HL-60 (cell line): ENCODE measurements at regions not wholly inside any gene's neighbourhood (a gene's known extent, or its start where the extent isn't known, plus 50 kb on each side); places are given as distances from the start of the nearest gene placed in this dataset.
"Not testable (repeated sequence)": the region's sequence is repeated elsewhere in the genome, so short reads cannot be mapped to it uniquely, and the experiment has no call there.

Source experiments
- DNase-seq, 2 experiments: peaks; one replicate each; pipeline ENCODE4 v3.0.0-alpha.2; 2010 to 2020; ENCODE audit warnings: low read depth in 1 of 2, low spot score in 1 of 2
- H3K27ac ChIP-seq: fragments of 250-450 bp; sonication (Bioruptor Pico); replicated peaks from 2 replicates; pipeline ENCODE4 v1.5.1; 2020; ENCODE audit warnings: mild to moderate bottlenecking, moderate library complexity
- H3K27me3 ChIP-seq: fragments of 250-450 bp; sonication (Bioruptor Pico); 2 replicates; pipeline ENCODE4 v1.5.1; 2021; ENCODE audit warnings: mild to moderate bottlenecking, moderate library complexity; ENCODE audit not compliant: insufficient read depth, poor library complexity, severe bottlenecking
- H3K4me3 ChIP-seq: replicated peaks from 2 replicates; pipeline ENCODE4 v1.5.1; 2011; ENCODE audit warnings: mild to moderate bottlenecking, control low read depth, low read length; ENCODE audit not compliant: insufficient read depth
- GABPA ChIP-seq: IDR thresholded peaks from 2 replicates; pipeline ENCODE4 v1.6.1; 2012; ENCODE audit warnings: low read depth
- POLR2AphosphoS5 ChIP-seq: IDR thresholded peaks from 2 replicates; pipeline ENCODE4 v1.6.1; 2012; ENCODE audit warnings: low read depth
- SPI1 ChIP-seq: IDR thresholded peaks from 2 replicates; pipeline ENCODE4 v1.6.1; 2012; ENCODE audit warnings: low read depth, mild to moderate bottlenecking, borderline replicate concordance
- TF ChIP-seq, protein P1 (sequence below): IDR thresholded peaks from 2 replicates; pipeline ENCODE4 v1.6.1; 2012; ENCODE audit warnings: low read depth; ENCODE audit not compliant: insufficient replicate concordance
- TF ChIP-seq, protein P2 (sequence below): IDR thresholded peaks from one replicate; pipeline ENCODE4 v1.5.1; 2011; ENCODE audit warnings: low read length, control low read depth, inconsistent platforms; ENCODE audit not compliant: insufficient read depth

DNA sequence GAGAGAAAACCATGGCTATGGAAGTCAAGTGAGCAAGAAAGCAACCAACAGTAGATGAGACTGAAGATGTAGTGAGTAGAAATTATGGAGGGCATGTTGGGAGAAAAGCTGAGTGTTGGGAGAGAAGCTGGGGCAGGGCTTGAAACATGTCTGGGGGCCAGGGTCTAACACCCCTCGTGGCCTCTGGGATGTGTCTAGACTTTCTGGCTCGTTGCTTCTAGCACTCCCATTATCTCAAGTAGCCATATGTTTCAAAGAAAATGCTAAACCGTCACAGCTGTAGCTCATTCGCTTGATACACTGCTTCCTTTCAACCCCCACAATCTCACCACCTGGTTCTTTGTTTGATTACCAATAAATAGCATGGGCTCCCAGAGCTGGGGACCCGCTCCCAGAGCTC, 83.8 kb upstream of the BCHE start:
- H3K27me3 ChIP-seq = no peaks in the 10 kb centered on the region
- no peak overlapping the region for H3K27ac ChIP-seq
- H3K4me3 ChIP-seq = no peak overlapping the region
- TF ChIP-seq SPI1 (no peak), POLR2AphosphoS5 (no peak), GABPA (no peak)
- TF ChIP-seq, protein P1, sequence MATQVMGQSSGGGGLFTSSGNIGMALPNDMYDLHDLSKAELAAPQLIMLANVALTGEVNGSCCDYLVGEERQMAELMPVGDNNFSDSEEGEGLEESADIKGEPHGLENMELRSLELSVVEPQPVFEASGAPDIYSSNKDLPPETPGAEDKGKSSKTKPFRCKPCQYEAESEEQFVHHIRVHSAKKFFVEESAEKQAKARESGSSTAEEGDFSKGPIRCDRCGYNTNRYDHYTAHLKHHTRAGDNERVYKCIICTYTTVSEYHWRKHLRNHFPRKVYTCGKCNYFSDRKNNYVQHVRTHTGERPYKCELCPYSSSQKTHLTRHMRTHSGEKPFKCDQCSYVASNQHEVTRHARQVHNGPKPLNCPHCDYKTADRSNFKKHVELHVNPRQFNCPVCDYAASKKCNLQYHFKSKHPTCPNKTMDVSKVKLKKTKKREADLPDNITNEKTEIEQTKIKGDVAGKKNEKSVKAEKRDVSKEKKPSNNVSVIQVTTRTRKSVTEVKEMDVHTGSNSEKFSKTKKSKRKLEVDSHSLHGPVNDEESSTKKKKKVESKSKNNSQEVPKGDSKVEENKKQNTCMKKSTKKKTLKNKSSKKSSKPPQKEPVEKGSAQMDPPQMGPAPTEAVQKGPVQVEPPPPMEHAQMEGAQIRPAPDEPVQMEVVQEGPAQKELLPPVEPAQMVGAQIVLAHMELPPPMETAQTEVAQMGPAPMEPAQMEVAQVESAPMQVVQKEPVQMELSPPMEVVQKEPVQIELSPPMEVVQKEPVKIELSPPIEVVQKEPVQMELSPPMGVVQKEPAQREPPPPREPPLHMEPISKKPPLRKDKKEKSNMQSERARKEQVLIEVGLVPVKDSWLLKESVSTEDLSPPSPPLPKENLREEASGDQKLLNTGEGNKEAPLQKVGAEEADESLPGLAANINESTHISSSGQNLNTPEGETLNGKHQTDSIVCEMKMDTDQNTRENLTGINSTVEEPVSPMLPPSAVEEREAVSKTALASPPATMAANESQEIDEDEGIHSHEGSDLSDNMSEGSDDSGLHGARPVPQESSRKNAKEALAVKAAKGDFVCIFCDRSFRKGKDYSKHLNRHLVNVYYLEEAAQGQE = no peak
- TF ChIP-seq, protein P2, sequence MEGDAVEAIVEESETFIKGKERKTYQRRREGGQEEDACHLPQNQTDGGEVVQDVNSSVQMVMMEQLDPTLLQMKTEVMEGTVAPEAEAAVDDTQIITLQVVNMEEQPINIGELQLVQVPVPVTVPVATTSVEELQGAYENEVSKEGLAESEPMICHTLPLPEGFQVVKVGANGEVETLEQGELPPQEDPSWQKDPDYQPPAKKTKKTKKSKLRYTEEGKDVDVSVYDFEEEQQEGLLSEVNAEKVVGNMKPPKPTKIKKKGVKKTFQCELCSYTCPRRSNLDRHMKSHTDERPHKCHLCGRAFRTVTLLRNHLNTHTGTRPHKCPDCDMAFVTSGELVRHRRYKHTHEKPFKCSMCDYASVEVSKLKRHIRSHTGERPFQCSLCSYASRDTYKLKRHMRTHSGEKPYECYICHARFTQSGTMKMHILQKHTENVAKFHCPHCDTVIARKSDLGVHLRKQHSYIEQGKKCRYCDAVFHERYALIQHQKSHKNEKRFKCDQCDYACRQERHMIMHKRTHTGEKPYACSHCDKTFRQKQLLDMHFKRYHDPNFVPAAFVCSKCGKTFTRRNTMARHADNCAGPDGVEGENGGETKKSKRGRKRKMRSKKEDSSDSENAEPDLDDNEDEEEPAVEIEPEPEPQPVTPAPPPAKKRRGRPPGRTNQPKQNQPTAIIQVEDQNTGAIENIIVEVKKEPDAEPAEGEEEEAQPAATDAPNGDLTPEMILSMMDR = no peak
- no peak for DNase-seq

DNA sequence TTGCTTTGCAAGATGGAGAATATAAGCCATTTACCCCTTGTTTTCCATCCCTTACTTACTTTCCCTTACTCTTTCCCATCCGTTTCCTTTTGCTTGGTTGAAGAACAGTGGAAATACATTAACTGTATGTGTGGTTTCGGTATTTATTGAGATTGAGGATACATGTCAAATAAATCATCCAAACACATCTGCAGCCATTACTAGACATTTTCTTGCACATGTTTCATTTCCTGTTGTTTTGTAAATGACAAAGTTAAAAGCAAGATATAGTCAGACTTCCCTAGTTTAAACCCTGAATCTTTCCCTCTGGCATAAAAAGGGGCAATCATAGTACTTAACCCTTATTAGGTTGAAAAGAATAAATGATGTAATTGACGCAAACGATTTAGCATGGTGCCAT, 82.1 kb upstream of the BCHE start:
- no peak overlapping the region for H3K4me3 ChIP-seq
- no peak overlapping the region for H3K27ac ChIP-seq
- DNase-seq = no peak

DNA sequence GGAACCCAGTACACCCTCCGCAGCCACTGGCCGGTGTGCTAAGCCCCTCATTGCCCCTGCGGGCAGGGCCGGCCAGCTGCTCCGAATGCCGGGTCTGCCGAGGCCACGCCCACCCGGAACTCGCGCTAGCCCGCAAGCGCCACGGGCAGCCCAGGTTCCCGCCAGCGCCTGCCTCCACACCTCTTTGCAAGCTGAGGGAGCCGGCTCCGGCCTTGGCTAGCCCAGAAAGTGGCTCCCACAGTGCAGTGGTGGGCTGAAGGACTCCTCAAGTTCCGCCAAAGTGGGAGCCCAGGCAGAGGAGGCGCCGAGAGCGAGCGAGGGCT, 81.4 kb upstream of the BCHE start:
- no peak overlapping the region for H3K27ac ChIP-seq
- no peak for TF ChIP-seq POLR2AphosphoS5
- TF ChIP-seq SPI1 = no peak
- no peak for TF ChIP-seq GABPA
- TF ChIP-seq, protein P1 = no peak
- TF ChIP-seq, protein P2 = no peak
- H3K4me3 ChIP-seq = no peak overlapping the region
- no peak for DNase-seq
- no peaks in the 10 kb centered on the region for H3K27me3 ChIP-seq

More for the DNA sequence above, 82.1 kb upstream of the BCHE start:
- TF ChIP-seq, protein P1 = no peak
- TF ChIP-seq SPI1 (no peak), POLR2AphosphoS5 (no peak), GABPA (no peak)
- TF ChIP-seq, protein P2 = no peak
- H3K27me3 ChIP-seq = no peaks in the 10 kb centered on the region

DNA sequence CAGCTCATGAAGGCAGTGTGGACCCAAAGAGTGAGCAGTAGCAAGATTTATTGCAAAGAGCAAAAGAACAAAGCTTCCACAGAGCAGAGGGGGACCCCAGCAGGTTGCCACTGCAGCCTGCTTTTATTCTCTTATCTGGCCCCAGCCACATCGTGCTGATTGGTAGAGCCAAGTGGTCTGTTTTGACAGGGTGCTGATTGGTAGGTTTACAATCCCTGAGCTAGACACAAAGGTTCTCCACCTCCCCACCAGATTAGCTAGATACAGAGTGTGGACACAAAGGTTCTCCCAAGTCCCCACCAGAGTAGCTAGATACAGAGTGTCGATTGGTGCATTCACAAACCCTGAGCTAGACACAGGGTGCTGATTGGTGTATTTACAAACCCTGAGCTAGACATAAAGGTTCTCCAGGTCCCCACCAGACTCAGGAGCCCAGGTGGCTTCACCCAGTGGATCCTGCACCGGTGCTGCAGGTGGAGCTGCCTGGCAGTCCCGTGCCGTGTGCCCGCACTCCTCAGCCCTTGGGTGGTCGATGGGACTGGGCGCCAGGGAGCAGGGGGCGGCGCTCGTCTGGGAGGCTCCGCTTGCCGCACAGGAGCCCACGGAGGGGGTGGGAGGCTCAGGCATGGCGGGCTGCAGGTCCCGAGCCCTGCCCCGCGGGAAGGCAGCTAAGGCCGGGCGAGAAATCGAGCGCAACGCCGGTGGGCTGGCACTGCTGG, 80.9 kb upstream of the BCHE start:
- DNase-seq, H3K27ac ChIP-seq, H3K27me3 ChIP-seq, H3K4me3 ChIP-seq: not testable (repeated sequence)

DNA sequence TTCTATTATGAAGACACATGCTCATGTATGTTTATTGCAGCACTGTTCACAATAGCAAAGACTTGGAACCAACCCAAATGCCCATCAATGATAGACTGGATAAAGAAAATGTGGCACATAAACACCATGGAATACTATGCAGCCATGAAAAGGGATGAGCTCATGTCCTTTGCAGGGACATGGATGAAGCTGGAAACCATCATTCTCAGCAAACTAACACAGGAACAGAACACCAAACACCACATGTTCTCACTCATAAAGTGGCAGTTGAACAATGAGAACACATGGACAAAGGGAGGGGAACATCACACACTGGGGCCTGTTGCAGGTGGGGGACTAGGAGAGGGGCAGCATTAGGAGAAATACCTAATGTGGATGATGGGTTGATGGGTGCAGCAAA, 77.9 kb upstream of the BCHE start:
- not testable (repeated sequence) for H3K27ac ChIP-seq, H3K27me3 ChIP-seq, DNase-seq, H3K4me3 ChIP-seq
